NCI-H774 (cell line): ENCODE measurements at regions not wholly inside any gene's neighbourhood (a gene's known extent, or its start where the extent isn't known, plus 50 kb on each side); places are given as distances from the start of the nearest gene placed in this dataset.
"Not testable (repeated sequence)": the region's sequence is repeated elsewhere in the genome, so short reads cannot be mapped to it uniquely, and the experiment has no call there.

Experiments used
- DNase-seq: peaks from one replicate; lab custom pipeline; 2025; lab: John Stamatoyannopoulos, UW

- DNase-seq = peak; percentile 63
These were observed 690.4 kb downstream of the USP25 start for GRCh38 chr21:16420031-16420724.

GRCh38 chr21:16421007-16421406 is 691.2 kb downstream of the USP25 start:
- DNase-seq = no peak

GRCh38 chr21:16421965-16422364 is 692.2 kb downstream of the USP25 start:
- DNase-seq = no peak

GRCh38 chr21:16422702-16423101 is 692.9 kb downstream of the USP25 start:
- no peak for DNase-seq

- DNase-seq = no peak
These were observed 694.1 kb downstream of the USP25 start for GRCh38 chr21:16423921-16424320.

- DNase-seq = no peak
These were observed 694.6 kb downstream of the USP25 start for GRCh38 chr21:16424331-16424751.

GRCh38 chr21:16425376-16425775 is 695.6 kb downstream of the USP25 start:
- no peak for DNase-seq

GRCh38 chr21:16426936-16427335 is 697.2 kb downstream of the USP25 start:
- DNase-seq = no peak

GRCh38 chr21:16427587-16428087 is 697.9 kb downstream of the USP25 start:
- DNase-seq = no peak

- DNase-seq = no peak
These were observed 707.8 kb downstream of the USP25 start for GRCh38 chr21:16437586-16437985.

GRCh38 chr21:16438761-16439160 is 709.0 kb downstream of the USP25 start:
- DNase-seq = no peak

GRCh38 chr21:16441789-16442188 is 712.0 kb downstream of the USP25 start:
- DNase-seq = no peak

GRCh38 chr21:16454399-16454798 is 724.6 kb downstream of the USP25 start:
- DNase-seq = no peak

- no peak for DNase-seq
These were observed 725.7 kb downstream of the USP25 start for GRCh38 chr21:16455526-16455925.

- DNase-seq = no peak
These were observed 726.2 kb downstream of the USP25 start for GRCh38 chr21:16455978-16456377.

GRCh38 chr21:16457498-16457897 is 727.7 kb downstream of the USP25 start:
- no peak for DNase-seq

GRCh38 chr21:16460936-16461335 is 731.2 kb downstream of the USP25 start:
- no peak for DNase-seq

GRCh38 chr21:16464211-16464889 is 734.6 kb downstream of the USP25 start:
- DNase-seq = not testable (repeated sequence)

- DNase-seq = no peak
These were observed 738.4 kb downstream of the USP25 start for GRCh38 chr21:16468184-16468583.

GRCh38 chr21:16473988-16474387 is 744.2 kb downstream of the USP25 start:
- no peak for DNase-seq

- peak; percentile 7 for DNase-seq
These were observed 746.5 kb downstream of the USP25 start for GRCh38 chr21:16476056-16476825.

GRCh38 chr21:16488042-16488441 is 758.3 kb downstream of the USP25 start:
- no peak for DNase-seq

- DNase-seq = no peak
These were observed 762.6 kb downstream of the USP25 start for GRCh38 chr21:16492356-16492755.
